ENCODE measurements at regions not wholly inside any gene's neighbourhood (a gene's known extent, or its start where the extent isn't known, plus 50 kb on each side); places are given as distances from the start of the nearest gene placed in this dataset.

DNA sequence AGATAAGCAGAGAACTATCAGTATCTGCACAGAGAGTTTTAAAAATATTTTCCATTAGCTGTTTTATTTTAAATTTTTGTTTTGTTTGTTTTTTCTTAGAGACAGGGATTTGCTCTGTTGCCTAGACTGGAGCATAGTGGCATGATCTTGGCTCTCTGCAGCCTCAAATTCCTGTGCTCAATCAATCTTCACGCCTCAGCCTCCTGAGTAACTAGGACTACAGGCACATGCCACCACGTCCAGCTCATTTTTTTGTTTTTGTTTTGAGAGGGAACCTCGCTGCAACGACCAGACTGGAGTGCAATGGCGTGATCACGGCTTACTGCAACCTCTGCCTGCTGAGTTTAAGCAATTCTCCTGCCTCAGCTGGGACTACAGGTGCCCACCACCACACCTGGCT lies 138.2 kb upstream of the LPAR1 start:
- TF ChIP-seq, protein P1, sequence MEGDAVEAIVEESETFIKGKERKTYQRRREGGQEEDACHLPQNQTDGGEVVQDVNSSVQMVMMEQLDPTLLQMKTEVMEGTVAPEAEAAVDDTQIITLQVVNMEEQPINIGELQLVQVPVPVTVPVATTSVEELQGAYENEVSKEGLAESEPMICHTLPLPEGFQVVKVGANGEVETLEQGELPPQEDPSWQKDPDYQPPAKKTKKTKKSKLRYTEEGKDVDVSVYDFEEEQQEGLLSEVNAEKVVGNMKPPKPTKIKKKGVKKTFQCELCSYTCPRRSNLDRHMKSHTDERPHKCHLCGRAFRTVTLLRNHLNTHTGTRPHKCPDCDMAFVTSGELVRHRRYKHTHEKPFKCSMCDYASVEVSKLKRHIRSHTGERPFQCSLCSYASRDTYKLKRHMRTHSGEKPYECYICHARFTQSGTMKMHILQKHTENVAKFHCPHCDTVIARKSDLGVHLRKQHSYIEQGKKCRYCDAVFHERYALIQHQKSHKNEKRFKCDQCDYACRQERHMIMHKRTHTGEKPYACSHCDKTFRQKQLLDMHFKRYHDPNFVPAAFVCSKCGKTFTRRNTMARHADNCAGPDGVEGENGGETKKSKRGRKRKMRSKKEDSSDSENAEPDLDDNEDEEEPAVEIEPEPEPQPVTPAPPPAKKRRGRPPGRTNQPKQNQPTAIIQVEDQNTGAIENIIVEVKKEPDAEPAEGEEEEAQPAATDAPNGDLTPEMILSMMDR (IDR thresholded peaks at IDR 0.05; ENCODE audit: low read length) = no peak
- TF ChIP-seq EZH2 (IDR thresholded peaks at IDR 0.05; ENCODE audit: borderline replicate concordance, low read length) = no peak
